ENCODE measurements at regions not wholly inside any gene's neighbourhood (a gene's known extent, or its start where the extent isn't known, plus 50 kb on each side); places are given as distances from the start of the nearest gene placed in this dataset.

DNA sequence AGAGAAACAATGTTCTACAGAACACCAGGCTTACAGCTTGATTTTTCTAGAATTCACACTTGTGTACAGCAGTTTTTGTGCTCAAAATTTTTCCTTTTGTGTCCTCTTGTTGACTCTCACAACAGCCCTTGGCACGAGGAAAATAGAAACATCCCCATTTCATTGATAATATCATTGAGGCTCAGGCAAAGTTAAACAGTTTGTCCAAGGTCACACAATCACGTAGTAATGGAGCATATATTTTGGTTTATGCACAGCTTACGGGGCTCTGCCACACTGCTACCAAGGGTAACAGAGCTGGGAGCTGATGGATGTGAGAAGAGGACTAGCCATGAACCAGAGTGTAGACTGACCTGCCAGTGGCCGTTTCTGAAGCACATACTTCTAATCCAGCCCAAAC, 292.0 kb downstream of the FZD1 start:
- Histone ChIP-seq H3K4me2 (ENCODE audit: low read length) (no peak overlapping the region), H3K4me3 (ENCODE audit: low read depth, low read length, poor library complexity, severe bottlenecking) (no peak overlapping the region), H3K27ac (ENCODE audit: low read depth, low read length, poor library complexity, severe bottlenecking) (no peak overlapping the region), H3K27me3 (ENCODE audit: insufficient read depth, low read length) (no peaks in the 10 kb centered on the region), H2AFZ (ENCODE audit: low read length) (no peak overlapping the region), H3K9me3 (ENCODE audit: low read length) (no peaks in the 10 kb centered on the region), H3K79me2 (ENCODE audit: insufficient read depth, low read length) (no peaks in the 10 kb centered on the region), H3K4me1 (ENCODE audit: insufficient read depth, low read length, severe bottlenecking) (peaks cover 7% of the 10 kb centered on the region), H4K20me1 (ENCODE audit: insufficient read depth, low read length) (no peaks in the 10 kb centered on the region), H3K36me3 (ENCODE audit: insufficient read depth, low read length) (no peaks in the 10 kb centered on the region), H3K9me2 (ENCODE audit: low read depth, low read length) (no peaks in the 10 kb centered on the region), H3F3A (ENCODE audit: insufficient read depth, low read length) (no peaks in the 10 kb centered on the region), H3K9ac (ENCODE audit: low read length) (no peak overlapping the region)
- TF ChIP-seq, protein P1, sequence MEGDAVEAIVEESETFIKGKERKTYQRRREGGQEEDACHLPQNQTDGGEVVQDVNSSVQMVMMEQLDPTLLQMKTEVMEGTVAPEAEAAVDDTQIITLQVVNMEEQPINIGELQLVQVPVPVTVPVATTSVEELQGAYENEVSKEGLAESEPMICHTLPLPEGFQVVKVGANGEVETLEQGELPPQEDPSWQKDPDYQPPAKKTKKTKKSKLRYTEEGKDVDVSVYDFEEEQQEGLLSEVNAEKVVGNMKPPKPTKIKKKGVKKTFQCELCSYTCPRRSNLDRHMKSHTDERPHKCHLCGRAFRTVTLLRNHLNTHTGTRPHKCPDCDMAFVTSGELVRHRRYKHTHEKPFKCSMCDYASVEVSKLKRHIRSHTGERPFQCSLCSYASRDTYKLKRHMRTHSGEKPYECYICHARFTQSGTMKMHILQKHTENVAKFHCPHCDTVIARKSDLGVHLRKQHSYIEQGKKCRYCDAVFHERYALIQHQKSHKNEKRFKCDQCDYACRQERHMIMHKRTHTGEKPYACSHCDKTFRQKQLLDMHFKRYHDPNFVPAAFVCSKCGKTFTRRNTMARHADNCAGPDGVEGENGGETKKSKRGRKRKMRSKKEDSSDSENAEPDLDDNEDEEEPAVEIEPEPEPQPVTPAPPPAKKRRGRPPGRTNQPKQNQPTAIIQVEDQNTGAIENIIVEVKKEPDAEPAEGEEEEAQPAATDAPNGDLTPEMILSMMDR (IDR thresholded peaks at IDR 0.05; ENCODE audit: low read length) = no peak
- TF ChIP-seq EZH2 (IDR thresholded peaks at IDR 0.05; ENCODE audit: borderline replicate concordance, low read length) = no peak

DNA sequence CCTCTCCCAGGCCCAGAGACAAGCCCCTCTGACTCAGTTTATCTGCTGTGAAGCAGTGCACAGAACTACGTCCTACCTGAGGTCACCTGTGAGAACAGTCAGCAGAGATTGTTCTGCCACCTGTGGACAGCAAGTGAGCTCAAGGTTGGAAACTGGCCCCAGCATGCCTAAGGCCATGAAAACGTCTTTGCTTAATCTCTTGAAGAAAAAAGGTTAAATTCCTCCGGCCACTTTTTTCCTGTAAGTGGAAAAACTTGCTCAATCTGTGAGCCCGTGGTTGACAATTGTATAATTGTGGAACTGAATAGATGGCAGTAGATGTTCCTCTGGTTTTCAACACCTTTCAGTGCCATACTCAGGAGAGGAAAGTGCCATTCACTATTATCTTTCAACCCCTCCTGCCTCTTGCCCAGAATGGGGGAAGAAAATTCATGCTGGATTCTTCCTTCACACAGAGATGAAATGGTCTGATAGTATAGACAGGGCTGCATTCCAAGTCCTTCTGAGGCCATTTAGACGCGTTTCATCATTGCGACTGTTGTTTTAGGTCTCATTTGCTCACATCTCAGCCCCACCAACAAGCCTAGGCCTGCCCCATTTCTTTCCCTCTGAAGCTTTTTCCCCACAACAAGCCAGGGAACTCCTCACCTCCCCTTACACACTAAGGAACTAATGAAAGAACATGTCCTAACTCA, 292.9 kb downstream of the FZD1 start:
- Histone ChIP-seq H3K9me3 (ENCODE audit: low read length) (no peaks in the 10 kb centered on the region), H3K79me2 (ENCODE audit: insufficient read depth, low read length) (no peaks in the 10 kb centered on the region), H3K27ac (ENCODE audit: low read depth, low read length, poor library complexity, severe bottlenecking) (no peak overlapping the region), H3K4me1 (ENCODE audit: insufficient read depth, low read length, severe bottlenecking) (peaks cover 7% of the 10 kb centered on the region), H3K27me3 (ENCODE audit: insufficient read depth, low read length) (no peaks in the 10 kb centered on the region), H4K20me1 (ENCODE audit: insufficient read depth, low read length) (no peaks in the 10 kb centered on the region), H3K4me2 (ENCODE audit: low read length) (no peak overlapping the region), H3K9ac (ENCODE audit: low read length) (no peak overlapping the region), H3K36me3 (ENCODE audit: insufficient read depth, low read length) (no peaks in the 10 kb centered on the region), H3F3A (ENCODE audit: insufficient read depth, low read length) (no peaks in the 10 kb centered on the region), H3K9me2 (ENCODE audit: low read depth, low read length) (no peaks in the 10 kb centered on the region), H2AFZ (ENCODE audit: low read length) (no peak overlapping the region), H3K4me3 (ENCODE audit: low read depth, low read length, poor library complexity, severe bottlenecking) (no peak overlapping the region)
- TF ChIP-seq, protein P1 (IDR thresholded peaks at IDR 0.05; ENCODE audit: low read length) = no peak
- TF ChIP-seq EZH2 (IDR thresholded peaks at IDR 0.05; ENCODE audit: borderline replicate concordance, low read length) = no peak

DNA sequence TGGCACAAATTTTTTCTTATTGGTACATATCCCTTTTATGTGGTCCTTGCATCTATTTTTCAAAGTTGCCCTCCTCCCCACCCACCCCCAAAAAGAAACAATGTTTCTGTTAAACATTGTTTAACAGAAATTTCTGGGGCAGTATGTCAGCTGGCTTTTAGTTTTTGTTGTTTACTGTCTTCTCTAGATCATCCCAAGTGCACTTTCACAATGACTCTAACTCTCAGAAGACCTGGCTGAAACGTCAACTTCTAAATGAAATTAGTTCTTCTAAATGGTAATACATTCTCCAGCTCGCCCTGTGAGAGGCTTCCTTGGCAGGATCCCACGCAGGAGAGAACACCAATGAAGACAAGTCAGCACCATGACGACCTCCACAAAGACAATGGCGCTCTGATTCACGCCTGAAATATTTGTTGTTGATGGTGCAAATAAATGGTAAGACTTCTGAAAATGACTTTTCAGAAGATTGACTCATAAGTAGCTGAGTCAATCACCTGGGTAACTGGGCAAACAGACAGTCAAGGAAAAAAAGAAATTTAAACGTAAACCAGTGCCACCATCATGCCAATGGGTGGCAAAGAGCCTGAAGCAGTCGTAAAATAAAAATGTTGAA, 293.7 kb downstream of the FZD1 start:
- no peaks in the 10 kb centered on the region for H3K36me3 ChIP-seq (ENCODE audit: insufficient read depth, low read length)
- no peaks in the 10 kb centered on the region for H4K20me1 ChIP-seq (ENCODE audit: insufficient read depth, low read length)
- H3K9ac ChIP-seq (ENCODE audit: low read length) = no peak overlapping the region
- H3K4me1 ChIP-seq (ENCODE audit: insufficient read depth, low read length, severe bottlenecking) = peaks cover 7% of the 10 kb centered on the region
- no peak for TF ChIP-seq EZH2 (IDR thresholded peaks at IDR 0.05; ENCODE audit: borderline replicate concordance, low read length)
- TF ChIP-seq, protein P1 (IDR thresholded peaks at IDR 0.05; ENCODE audit: low read length) = no peak
- H3K9me2 ChIP-seq (ENCODE audit: low read depth, low read length) = no peaks in the 10 kb centered on the region
- no peaks in the 10 kb centered on the region for H3K9me3 ChIP-seq (ENCODE audit: low read length)
- no peaks in the 10 kb centered on the region for H3F3A ChIP-seq (ENCODE audit: insufficient read depth, low read length)
- H3K27ac ChIP-seq (ENCODE audit: low read depth, low read length, poor library complexity, severe bottlenecking) = no peak overlapping the region
- H3K27me3 ChIP-seq (ENCODE audit: insufficient read depth, low read length) = no peaks in the 10 kb centered on the region
- no peak overlapping the region for H2AFZ ChIP-seq (ENCODE audit: low read length)
- H3K4me3 ChIP-seq (ENCODE audit: low read depth, low read length, poor library complexity, severe bottlenecking) = no peak overlapping the region
- no peak overlapping the region for H3K4me2 ChIP-seq (ENCODE audit: low read length)
- H3K79me2 ChIP-seq (ENCODE audit: insufficient read depth, low read length) = no peaks in the 10 kb centered on the region

All from OCI-LY1 (cell line).